HG02759 (cell line): ENCODE measurements at regions not wholly inside any gene's neighbourhood (a gene's known extent, or its start where the extent isn't known, plus 50 kb on each side); places are given as distances from the start of the nearest gene placed in this dataset.

ENCODE experiments used
- ATAC-seq: cut with Tn5 transposase; IDR thresholded peaks from one replicate; pipeline ENCODE4 v1.9.1; 2021; ENCODE audit warnings: mild to moderate bottlenecking, moderate library complexity; ENCODE audit not compliant: unreplicated experiment

GRCh38 chr4:19372390-19372789, 879.3 kb upstream of the SLIT2 start:
- ATAC-seq = no peak

DNA sequence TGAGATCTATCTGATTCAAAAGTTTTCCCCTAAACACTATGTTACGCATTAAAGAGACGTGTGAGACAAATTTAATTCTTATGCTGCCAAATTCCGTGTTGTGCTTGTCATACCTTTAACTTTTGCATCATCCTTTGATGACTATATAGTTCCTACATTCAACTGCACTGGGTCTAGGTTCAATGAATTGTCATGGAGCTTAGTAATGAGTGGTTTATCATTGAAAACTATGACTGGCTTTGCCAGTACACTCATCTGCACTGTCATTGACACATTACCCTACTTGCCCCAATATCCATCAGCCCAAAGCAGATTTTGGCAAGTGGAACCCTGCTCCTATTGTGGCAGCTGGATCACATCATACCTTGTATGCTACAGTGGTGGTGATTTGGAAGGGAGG, 882.9 kb upstream of the SLIT2 start:
- ATAC-seq = no peak

DNA sequence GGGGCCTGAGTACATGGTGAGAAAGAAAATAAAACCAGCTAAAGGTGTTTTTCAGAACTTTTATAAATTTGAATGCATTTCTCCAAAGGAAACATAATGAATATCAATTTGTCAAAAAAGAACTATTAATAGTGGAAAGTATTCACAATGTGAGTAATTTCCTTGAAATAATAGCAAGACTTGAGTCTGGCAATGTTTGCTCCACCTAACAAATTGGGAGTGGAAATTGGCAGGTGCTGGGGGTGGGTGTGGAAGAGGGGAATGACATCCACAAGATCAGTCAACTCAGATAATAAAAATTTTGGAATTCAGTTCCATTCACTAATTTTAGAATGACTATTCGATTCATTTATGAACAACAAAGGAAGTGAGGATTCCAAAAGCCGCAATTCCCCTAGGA, 884.8 kb upstream of the SLIT2 start:
- no peak for ATAC-seq

GRCh38 chr4:19358015-19358414, 893.7 kb upstream of the SLIT2 start:
- no peak for ATAC-seq

DNA sequence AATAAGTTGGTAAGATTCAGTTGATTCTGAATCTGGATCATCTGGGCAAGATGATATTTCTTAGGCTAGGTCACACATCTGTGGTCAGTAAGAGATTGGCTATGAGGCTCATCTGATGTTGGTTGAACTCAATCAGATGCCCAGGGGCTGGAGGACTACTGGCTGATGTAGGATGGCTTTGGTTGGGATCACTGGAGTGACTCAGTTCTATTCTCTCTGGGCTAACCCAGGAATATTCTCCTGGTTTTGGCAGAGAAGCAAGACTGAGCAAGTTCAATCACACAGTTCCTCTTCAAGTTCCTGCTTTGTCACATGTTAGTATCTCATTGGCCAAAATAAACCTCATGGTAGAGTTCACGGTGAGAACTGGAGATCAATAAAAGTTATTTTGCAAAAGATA, 902.3 kb upstream of the SLIT2 start:
- ATAC-seq = no peak

DNA sequence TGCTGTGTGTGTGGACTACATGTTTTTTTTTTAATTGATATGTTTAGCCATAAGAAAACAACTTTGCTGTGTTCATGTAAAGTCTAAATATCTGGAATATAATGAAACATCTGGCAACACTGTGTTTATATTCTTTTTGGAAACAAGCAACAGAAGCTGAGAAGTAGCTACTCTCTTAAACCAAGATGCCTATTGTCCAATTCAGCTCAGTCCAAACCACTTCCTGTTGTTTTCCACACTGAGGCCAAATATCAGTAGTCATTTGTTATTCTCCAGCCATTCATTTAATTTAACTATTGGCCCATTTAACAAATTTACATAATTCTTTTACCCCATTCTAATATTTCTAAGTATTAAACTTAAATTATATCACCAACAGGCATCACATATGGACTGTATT, 903.0 kb upstream of the SLIT2 start:
- ATAC-seq = no peak

DNA sequence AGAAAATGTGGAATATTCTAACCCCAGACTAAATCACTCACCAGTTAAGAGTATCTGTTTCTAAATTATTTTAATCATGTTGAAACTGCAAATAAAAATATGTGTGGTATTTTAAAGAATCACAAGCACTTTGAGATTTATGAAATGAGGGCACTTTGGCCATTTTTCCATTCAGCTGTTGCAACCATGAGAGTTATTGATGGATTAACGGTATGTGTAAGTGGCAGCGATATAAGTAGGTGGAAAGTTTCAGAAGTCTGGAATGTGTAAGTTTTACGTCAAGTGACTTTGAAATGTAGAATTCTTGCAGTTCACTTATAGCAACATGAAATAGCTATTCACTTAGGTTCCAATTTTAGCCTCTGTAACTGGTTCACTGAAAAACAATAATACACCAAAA, 905.1 kb upstream of the SLIT2 start:
- no peak for ATAC-seq

DNA sequence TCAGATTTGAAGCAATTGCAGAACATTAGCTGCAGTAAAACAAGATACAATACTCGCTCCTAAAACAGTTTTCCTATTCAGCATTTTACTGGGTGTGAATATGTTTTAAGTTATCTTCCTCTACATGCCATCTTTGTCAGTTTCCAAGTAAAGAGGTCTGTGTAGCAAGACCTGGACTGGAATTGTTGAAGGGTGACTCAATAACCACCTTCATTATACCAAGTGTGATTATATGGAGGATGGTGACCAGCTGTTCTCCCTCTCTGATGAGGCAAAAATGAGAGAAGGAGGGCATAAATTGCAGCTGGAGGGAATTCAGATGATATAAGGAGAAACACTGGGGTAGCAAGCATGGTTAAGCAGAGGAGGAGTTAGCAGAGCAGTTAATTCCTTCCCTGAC, 922.1 kb upstream of the SLIT2 start:
- no peak for ATAC-seq

DNA sequence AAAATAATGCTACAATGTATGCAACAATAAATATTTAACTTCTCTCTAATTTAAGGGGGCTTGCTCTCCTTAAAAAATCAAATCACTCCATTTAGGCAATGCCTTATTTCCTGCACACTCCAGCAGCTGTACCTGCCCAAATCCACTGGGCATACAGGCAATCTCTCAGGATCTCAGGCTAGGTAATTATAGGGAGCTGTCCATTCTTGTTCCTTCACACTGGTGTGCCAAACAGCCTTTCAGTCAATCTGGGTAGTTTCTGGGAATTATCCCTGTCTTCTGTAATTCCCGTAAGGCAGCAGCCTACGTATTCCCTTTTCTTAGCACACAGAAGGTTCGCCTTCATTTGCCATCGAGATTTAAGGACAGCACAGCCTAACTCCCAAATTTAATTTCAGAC, 922.6 kb upstream of the SLIT2 start:
- ATAC-seq = no peak

GRCh38 chr4:19327364-19327763, 924.3 kb upstream of the SLIT2 start:
- no peak for ATAC-seq

- ATAC-seq = no peak
Measured at GRCh38 chr4:19324184-19324583, 927.5 kb upstream of the SLIT2 start.

DNA sequence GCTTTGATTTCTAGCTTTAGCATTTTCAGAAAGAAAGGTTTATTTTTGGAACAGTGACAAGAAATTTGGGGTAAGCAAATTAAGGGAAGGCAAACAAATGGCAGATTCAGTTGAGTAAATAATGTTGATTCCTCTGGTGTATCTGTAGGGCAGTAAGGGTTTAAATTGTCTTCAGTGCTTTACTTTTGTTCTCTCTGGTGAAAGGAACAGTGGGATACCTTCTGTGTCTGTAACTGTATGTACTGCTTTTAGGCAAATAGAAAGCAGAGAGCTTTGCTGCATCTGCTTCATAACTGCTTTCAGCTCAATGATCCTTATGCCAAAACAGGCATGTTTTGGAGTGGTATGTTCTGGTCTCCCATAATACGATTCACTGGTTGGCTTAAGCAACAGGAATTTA, 932.1 kb upstream of the SLIT2 start:
- ATAC-seq = no peak

GRCh38 chr4:19317377-19317776, 934.3 kb upstream of the SLIT2 start:
- ATAC-seq = no peak

- ATAC-seq = no peak
Measured at GRCh38 chr4:19314116-19314515, 937.6 kb upstream of the SLIT2 start.

- ATAC-seq = no peak
Measured at GRCh38 chr4:19309378-19309777, 942.3 kb upstream of the SLIT2 start.

GRCh38 chr4:19304028-19304427, 947.7 kb upstream of the SLIT2 start:
- no peak for ATAC-seq

GRCh38 chr4:19301527-19301926, 950.2 kb upstream of the SLIT2 start:
- no peak for ATAC-seq

DNA sequence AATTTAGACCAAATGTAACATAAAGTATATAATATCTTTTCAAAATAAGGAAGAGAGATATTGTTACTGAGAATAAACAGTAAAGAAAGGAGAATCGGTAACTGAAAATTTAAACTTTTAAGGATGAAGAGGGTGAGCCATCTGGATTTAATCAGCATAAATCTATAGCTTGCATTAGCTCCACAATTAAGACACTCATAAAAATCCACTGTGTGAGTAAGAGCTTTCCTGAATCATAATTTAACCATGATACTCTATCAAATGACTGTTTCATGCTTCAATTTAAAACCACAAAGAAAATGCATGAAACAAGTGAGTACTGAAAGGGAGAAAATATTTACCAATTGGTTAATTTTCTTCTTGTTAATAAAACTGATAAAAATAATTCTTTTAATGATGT, 951.5 kb upstream of the SLIT2 start:
- ATAC-seq = no peak

DNA sequence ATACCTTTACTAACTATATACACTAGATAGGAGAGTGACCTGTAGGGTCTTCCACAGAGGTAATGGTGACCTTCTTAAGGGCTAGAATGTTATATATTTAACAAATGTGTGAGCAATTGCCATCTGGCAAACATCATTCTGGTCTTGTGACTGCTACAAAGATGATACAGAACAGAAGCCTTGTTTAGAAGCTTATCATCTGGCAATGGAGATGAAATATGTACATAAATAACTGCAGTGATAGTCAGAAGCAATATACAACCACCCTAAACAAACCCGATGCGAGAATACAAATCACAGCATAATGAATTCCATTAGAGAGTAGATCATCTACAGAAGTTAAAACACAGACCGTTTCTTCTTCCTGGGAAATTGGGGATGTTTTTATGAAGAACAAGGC, 952.7 kb upstream of the SLIT2 start:
- no peak for ATAC-seq

- ATAC-seq = no peak
Measured at GRCh38 chr4:19293781-19294180, 957.9 kb upstream of the SLIT2 start.

DNA sequence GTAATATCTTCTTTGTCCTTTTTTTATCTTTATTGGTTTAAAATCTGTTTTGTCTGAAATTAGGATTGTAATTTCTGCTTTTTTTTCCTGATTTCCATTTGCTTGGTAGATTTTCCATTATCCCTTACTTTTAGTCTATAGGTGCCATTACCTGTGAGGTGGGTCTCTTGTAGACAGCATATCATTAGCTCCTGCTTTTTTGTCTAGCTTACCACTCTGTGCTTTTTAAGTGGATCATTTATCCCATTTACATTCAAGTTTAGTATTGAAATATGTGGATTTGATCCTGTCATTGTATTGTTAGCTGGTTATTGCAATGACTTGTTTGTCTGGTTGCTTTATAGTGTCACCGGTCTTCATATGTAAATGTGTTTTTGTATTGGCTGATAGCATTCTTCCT, 958.6 kb upstream of the SLIT2 start:
- ATAC-seq = no peak

DNA sequence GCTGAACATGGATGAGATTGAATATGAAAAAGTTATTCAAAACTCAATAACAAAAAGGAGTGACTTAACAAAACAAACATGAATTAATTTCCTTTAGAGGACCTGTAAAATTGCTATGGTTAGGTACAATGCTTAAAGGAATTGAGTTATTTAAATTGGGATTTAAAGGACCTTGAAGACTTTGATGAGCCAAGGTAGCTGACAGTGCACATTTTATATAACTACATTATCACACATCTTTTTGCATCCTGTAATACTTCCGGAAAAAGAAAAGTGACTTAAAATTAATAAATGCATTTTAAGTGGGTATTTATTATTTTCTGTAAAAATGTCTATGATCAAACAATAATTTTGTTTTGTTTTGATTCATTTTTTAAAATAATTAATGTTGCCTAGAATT, 964.8 kb upstream of the SLIT2 start:
- ATAC-seq = no peak

DNA sequence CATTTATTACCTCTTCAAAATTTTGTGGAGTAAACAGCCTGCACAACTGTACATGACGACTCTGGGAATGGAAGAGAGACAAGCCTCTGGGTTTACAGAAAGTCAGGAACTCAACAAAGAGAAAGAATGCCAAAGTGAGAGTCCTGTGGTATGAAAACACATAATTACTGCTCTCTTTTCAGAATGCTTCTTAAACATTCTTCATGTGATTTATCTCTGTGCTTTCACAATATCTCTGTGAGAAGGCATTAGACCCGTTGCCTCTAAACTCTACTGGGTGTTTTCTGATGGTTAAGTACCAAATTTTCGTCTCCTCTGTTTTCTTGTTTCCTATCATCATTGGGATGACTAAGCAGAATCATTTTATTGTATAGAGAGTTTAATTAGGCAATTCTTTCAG, 966.6 kb upstream of the SLIT2 start:
- ATAC-seq = no peak

DNA sequence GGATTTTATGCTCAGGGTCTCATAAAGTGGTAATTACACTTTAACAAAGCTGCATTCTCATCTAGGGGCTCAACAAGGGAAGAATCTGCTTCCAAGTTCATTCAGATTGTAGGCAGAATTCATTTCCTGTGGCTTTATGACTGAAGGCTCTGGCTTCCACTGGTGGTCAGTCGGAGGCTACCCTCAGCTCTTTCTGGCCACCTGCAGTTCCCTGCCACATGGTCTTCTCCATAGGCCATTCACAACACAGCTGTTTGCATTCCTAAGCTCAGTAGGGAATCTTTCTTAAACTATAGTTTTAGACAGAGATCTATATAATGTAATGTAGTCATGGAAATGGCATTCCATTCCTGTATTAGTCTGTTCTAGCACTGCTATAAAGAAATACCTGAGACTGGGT, 973.0 kb upstream of the SLIT2 start:
- no peak for ATAC-seq
